ENCODE measurements at regions not wholly inside any gene's neighbourhood (a gene's known extent, or its start where the extent isn't known, plus 50 kb on each side); places are given as distances from the start of the nearest gene placed in this dataset.
"Not testable (repeated sequence)": the region's sequence is repeated elsewhere in the genome, so short reads cannot be mapped to it uniquely, and the experiment has no call there.

DNA sequence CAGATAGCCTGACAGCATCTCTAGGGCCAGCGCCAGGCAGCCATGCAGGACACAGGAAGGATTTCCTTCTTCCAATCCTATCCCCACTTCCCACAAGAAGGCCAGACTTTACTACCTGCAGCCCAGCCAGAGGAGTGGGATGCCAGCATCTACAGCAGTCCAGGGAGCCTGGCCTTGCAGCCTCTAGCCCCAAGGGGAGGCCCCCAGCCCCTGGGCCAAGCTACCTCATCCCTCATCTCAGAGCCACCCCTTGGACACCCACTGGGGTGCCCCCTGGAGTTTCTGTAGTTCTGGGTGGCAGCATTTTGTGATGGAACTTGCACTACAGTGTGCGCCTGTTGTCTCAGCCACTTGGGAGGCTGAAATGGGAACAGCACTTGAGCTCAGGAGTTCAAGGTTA, 170.8 kb upstream of the PODXL start:
- DNase-seq (ENCODE audit: low read depth) = no peak

DNA sequence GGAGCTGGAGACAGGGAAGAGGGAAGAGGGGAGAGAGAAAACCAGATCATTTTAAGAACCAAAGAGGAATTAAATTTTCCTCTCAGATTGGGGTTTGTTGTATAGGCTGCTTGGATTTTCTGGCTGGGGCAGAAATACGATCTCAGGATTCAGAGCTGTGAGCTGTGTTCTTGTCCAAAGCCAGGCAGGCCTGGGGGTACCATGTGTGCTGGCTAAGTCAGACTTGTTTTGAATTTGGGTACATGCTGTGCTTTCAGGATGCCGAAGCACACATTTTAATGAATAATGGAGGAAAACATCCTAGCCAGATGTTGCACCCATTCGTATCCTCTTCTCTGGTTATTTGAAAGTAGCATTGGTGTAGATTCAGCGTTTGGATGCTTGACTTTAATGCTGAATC, 170.3 kb upstream of the PODXL start:
- DNase-seq (ENCODE audit: low read depth) = no peak

DNA sequence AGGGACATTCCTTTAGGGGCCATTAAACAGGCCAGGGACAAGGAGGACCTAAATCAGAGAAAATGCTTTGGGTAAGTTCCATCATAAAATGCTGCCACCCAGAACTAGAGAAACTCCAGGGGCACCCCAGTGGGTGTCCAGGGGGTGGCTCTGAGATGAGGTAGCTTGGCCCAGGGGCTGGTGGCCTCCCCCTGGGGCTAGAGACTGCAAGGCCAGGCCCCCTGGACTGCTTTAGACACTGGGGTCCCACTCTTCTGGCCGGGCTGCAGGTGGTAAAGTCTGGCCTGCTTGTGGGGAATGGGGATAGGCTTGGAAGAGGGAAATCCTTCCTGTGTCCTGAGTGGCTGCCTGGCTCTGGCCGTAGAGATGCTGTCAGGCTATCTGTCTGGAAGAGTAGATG, 169.6 kb upstream of the PODXL start:
- DNase-seq (ENCODE audit: low read depth) = no peak

DNA sequence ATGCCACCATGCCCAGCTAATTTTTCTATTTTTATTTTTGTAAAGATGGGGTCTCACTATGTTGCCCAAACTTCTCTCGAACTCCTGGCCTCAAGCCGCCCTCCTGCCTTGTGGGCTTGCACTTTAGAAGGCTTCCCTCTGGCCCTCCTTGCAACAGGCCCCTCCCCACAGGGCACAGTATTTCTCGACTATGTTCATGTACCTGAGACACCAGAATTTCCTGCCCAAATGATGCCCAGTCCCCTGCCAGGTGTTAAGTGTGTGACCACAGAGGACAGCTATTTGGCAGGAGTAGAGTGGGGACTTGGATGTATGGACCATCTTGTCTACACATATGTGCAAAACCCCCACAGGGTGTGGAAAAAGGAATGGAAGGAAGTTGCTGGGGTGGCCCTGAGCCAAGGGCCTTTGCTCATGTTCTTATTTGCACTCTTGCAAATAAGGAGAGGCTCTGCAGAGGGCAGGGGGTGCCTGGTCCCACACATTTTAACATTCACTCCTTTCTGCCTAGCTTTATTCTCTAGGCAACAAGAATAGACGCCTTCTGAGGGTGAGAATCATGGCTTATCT, 168.4 kb upstream of the PODXL start:
- no peak for DNase-seq (ENCODE audit: low read depth)

DNA sequence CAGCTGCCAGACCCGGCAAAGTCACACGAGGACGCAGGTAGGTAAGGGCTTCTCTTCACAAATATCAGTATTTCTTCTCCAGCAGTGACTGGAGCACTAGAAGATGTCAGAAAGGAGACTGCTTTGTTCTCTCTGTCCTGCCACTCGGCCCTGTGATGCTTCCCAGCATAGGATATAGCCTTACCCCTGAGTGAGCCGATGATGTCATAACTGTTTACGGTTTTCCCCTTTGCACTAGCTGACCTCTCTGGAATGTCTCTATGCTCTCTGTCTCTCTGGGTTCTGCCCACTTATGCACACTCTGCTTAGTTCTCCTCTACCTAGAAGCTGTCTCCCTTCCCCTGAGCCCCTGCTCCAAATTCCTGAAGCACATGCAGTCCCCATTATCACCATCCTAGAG, 167.5 kb upstream of the PODXL start:
- DNase-seq (ENCODE audit: low read depth) = no peak

DNA sequence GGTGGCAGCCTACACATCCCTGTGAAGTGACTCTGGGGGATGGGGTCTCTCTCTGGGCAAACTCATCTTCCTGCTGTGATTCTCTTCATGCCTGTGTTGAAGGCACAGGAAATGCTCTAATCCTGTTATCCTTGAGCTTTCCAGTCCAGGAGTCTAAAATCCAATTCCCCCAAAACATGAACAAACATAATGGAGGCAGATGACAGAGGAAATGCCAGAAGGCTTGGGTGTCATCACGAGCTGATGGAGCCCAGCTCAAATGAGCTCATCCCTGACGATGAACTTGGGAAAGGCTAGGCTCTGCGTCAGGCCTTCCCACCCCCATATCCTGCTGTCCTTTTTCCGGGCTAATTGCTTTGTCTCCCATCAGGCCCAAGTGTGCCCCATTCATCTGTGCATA, 165.9 kb upstream of the PODXL start:
- DNase-seq (ENCODE audit: low read depth) = no peak

DNA sequence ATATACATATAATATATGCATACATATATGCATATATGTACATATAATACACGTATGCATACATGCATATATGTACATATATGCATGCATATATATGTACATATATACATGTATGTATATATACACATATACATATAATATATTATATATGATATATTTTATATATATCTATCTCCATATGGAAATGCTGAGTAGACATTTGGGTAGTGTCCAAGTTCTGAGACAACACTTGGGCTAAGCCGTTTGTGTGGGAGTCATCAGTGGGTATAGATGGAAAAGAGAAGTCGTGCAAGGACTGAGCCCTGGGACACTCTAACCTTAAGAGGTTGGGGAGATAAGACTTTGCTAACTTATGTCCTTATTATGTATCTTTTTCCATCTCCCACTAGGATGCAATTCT, 165.2 kb upstream of the PODXL start:
- DNase-seq (ENCODE audit: low read depth) = no peak

DNA sequence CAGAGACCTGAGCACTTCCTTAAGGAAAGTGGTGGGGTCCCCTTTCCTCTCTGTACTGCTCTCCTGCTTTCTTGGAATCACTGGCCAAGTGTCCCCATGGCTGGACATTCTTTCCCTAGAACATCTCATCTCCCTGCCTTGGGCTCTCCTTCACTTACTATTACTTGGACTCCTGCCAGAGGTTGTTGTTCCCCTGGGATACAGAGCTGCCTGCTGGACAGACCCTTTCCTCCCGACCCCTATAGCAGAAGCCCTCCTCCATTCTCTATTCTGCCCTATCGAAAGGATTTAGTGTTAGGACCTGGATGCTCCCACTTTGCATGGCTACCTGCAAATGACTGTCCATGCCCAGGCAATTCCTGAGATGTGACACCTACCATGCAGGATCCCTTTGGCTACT, 164.3 kb upstream of the PODXL start:
- no peak for DNase-seq (ENCODE audit: low read depth)

DNA sequence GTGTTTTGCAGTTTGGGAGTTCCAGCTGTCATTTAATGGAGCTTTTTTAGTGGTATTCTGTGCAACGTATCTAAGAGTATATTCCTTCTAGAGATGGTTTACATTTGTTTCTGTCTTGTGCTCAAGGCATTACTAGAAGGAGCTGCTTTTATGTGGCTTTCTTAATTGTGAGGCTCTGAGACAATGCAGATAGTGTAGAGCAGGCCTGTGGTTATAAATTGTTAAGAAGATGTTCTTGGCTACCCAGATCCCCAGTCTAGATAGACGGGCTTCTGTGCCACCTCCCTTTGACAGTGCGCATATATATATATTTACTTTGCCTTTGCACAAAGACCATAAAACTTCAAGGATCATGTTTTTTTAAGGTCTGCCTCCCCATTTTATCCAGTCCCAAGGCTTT, 160.8 kb upstream of the PODXL start:
- DNase-seq (ENCODE audit: low read depth) = no peak

DNA sequence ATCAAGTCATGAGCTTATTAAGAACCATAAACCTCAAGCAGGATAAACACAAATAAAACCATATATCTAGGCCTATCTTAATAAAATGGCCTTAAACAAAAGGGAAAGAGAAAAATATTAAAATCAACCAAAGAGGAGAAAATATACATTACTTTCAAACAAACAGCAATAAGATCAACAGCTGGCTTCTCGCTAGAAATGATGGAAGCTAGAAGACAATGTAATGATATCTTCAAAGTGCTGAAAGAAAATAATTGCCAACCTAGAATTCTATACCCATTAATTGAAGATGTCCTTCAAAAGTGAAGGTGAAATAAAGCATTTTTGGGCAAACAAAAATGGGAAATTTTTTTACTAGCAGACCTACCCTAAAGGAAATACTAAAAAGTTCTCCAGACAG, 142.9 kb upstream of the PODXL start:
- no peak for DNase-seq (ENCODE audit: low read depth)

DNA sequence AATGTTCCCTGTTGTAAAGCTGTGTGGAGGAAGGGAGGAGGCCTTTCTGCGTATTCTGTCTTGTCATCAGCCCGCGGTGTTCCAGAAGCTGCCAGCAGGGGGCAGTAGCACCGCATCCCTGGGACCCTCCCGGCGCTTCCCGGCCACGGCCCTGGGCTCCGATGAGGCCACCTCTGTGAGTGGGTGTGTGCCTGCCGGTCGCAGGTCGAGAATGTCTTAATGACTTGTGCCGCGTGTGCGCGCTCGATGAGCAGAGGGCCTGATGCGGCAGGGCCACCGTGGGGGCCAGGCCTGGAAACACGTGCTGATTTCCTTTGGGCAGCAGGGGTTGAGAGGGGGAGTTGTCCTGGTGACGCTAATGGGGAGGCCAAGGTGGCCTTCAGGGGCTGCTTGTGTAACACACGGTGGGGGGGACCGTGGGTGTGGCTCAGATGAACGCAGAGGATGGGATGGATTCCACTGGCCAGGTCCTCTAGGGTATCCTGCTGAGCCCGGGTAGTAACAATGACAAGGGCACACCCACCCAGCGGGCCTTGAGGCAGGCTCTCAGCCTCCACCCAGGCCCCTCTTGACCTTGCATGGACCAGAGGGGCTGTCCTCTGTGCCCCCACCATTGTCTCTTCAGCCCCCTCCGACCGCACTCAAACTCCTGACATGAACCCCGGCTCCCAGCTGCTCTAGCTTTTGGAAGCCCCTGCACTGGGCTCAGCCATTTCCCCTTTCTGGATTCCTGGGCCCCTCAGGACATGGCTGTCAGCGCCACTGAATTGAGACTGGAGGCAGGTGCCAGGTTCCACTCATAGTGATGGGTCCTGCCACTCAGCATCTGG, 135.9 kb upstream of the PODXL start:
- DNase-seq (ENCODE audit: low read depth) = peak; percentile 9

DNA sequence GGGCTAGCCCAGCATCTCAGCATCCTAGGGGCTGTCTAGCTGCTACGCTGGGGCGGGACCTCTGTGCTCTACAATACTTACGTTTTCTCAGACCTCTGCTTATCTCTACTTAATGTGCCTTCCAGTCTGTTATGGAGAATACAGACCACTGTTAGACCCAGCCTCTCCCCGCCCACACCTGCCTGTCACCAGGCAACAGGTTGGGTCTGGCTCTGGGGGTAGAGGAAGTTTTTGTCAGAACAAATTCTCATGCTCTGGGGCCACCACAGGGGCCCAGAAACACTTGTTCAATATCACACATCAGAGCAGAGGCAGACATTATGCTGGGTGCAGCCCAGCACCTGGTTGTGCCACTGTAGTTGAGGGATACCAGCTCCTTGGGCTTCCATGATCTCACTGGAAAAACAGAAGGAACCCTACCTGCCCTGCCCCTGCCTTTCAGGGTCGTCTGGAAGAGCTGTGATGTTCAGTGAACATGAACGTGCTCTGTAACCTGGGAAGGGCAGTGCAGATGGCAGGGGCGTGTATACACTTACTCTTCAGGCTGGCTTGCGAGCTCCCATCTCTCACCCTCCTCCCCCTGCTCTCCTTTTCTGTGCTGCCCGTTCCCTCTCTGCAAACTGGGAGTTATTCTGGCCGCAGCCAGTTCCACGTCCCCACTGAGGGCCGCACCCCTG, 135.2 kb upstream of the PODXL start:
- DNase-seq (ENCODE audit: low read depth) = no peak

DNA sequence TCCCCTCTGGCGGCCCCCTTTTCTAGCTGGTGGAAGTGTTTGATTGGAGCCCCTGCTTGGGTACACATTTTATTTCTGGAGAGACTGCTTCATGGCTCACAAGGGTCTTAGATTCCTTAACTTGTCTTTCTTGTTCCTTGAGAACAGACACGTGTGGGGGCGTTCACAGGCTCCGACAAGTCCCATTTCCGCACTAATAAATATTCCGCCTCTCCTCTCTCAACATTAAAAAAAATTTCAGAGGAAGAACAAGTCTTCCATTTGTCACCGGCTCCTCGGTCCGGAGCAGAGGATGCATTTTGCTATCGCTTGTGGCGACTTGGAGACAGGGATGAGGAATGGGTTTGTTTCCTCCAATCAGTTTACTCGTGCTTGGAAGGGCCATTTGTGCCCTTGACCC, 134.0 kb upstream of the PODXL start:
- no peak for DNase-seq (ENCODE audit: low read depth)

DNA sequence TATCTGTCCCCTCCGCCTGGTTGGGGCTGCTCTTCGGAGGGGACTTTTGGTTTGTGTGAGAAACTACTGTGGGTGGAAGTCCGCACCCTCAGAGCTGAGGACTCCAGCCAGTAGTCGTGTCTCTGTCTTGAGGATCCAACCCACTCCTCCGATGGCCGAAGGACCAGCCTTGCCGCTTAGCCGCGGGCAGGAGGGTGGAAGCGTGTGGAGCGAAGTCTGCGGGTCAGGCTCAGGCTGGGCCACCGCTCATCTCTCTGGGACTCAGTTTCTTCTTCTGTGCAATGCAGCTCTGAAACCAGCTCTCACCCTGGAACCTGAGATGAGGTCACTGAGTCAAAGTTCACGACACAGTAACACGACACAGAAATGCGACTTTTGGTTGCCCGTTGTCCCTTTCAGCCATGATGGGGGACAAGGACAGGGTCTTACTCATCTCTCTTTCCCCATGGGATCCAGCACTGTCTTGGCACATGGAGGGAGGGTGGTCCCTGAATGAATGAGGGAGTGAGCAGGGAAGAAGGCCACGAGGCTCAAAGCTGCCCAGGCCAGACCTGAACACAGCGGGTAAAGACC, 133.3 kb upstream of the PODXL start:
- DNase-seq (ENCODE audit: low read depth) = no peak

DNA sequence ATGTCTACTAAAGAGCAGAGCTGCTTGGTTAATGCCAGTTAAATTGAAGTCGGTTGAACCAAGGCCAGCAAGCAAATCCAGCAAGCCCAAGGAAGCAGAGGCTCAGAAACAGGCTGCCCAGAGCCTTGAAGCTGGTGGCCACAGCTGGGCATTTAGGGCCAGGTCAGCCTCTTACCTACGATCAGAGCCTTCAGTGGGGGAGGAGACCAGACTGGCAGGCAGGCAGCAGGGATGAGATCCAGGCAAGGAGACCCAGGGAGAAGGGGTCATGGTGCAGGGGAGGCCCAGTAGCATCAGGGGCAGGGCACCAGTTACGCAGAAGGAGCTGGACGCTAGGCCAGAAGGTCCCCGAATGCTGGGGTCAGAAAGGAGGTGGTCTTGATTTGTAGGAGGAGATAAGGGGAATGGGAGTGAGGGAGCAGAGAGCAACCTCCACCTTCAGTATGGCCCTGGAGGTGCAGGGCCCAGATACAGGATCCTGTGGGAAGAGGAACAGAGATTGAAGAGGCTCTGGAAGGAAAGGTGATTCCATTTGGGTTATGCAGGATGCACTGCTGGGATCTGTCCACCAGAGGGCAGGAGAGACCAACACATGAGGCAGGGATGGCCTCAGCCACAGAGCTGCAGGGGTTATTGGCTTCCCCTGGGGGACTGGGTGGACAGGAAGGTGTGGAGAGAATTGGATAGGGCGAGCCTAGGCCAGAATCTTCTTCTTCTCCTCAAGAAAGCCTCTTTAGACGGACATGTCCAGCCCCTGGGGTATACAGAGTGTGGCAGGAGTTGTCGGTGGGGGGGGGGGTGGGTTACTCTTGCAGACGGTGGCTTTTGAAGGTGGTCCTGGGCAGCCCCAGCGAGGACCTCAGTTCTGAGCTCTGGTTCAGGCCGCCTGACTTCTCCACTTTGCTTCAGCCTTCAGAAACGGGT, 132.6 kb upstream of the PODXL start:
- DNase-seq (ENCODE audit: low read depth) = peak; percentile 22

DNA sequence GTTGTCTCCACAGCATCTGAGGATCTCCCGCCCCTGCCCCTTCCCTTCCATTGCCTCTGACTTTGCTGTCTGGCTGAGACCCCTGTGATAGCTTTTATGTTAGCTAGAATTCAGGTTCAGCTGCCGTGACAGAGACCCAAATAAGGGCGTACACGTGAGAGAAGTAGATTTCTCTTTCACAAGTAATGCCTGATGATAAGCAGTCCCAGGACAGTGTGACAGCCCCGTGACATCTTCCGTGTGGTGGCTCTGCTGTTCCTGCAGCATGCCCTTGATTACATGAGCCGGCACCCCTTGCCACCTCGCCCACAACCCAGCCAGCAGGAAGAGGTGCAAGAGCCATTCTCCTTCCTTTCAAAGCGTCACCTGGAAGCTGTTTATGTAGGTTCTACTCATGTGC, 130.9 kb upstream of the PODXL start:
- DNase-seq (ENCODE audit: low read depth) = no peak

DNA sequence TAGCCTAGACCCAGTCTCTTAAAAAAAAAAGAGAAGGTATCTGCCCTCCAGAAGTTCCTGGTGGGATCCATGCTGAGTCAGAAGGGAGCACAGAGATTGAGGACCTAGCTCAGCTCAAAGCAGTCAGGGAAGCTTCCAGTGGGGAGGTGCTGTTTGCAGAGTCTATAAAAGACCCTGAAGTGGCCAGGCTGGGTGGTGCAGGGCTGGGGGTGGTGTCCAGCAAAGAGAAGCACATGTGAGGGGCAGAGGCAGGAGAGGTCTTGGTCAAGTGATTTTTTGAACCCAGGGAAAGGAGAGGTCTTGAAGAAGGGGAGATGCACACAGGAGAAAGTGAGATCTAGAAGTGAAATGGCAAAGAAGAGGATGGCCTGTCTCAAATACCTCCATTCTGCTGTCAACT, 130.4 kb upstream of the PODXL start:
- no peak for DNase-seq (ENCODE audit: low read depth)

DNA sequence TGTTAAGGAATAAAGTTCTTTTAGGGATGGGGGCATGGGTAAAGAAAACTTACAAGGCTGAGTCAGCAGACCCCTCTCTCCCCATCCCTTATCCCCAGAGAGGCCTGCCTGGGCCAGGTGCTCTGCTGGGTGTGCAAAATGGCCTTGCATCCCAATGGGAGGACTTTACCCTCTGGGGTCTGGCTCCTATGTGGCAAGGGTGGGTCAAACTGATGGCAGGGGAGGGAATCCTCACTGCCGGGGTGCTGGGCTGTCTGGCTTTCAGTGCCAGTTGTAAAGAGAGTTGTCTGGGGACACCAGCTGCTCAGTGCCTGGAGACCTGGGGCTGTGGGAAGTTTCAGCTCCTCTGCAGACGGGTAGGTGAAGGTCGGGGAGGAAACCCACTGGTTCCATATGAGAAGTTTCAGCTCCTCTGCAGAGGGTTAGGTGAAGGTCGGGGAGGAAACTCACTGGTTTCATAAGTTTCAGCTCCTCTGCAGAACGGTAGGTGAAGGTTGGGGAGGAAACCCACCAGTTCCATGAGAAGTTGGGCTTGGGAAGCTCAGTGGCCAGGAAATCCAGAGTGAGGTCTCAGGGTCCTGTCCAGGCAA, 127.2 kb upstream of the PODXL start:
- no peak for DNase-seq (ENCODE audit: low read depth)

DNA sequence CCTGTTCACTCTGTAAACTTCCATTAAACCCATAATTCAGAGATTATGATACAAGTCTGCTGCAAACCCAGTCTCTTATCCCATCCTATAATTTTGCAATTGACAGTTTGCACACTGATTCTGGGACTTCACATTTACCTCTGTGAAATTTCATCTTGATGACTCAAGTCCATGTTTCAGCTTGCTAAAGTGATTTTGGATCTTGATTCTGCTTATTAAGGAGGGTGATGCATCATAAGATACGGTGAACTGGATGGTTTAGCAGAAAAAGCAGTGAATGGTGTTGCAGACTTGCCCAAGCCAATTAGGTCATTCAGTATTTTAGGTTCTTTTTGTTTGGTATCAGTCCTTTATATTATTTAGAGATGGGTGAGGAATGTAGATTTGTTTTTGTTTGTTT, 125.5 kb upstream of the PODXL start:
- DNase-seq (ENCODE audit: low read depth) = no peak

DNA sequence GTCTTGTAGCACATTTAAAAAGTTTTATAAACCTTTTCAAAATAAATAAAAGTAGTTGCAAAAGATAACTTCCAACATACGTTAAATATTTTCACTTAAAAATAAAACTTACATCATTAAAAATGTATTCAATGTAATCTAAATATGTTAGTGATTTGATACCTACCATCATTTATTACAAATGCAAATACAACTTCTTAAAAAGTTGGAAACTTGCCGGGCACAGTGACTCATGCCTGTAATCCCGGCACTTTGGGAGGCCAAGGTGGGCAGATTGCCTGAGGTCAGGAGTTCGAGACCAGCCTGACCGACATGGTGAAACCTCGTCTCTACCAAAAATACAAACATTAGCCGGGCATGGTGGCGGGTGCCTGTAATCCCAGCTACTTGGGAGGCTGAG, 122.6 kb upstream of the PODXL start:
- DNase-seq (ENCODE audit: low read depth) = peak; percentile 2

DNA sequence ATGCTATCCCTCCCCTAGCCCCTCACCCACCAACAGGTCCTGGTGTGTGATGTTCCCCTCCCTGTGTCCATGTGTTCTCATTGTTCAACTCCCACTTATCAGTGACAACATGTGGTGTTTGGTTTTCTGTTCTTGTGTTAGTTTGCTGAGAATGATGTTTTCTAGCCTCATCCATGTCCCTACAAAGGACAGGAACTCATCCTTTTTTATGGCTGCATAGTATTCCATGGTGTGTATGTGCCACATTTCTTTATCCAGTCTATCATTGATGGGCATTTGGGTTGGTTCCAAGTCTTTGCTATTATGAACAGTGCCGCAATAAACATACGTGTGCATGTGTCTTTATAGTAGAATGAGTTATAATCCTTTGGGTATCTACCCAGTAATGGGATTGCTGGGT, 120.4 kb upstream of the PODXL start:
- not testable (repeated sequence) for DNase-seq (ENCODE audit: low read depth)

DNA sequence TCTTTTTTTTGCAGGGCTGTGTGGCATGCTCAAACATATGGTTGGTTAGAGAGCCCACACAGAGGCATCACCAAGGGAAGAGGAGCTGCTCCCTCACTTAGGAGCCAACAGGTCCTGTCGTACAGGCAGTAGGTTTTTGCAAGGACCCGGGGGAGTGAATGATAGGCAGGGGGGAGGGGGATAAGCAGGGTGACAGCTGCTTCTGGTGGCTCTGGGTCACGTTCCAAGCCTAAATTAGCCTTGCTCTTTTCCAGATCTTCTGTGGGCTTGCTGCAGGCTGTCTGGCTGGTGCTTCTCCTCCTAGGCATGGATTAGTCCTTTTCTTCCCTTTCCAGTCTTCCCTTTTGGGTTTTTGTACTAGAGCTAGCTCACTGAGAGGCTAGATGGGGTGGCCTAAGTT, 117.7 kb upstream of the PODXL start:
- DNase-seq (ENCODE audit: low read depth) = no peak
